GM10248 (cell line): ENCODE measurements at regions not wholly inside any gene's neighbourhood (a gene's known extent, or its start where the extent isn't known, plus 50 kb on each side); places are given as distances from the start of the nearest gene placed in this dataset.

Experiments used
- CTCF ChIA-PET: fragments of 300-600 bp; sonication (Branson Sonifier 250); formaldehyde crosslinking; extraction: SDS; loops from one replicate; lab custom pipeline; 2021; ENCODE audit warnings: antibody characterized with exemption; lab: Yijun Ruan, JAX
- POLR2A ChIA-PET: fragments of 350-650 bp; sonication (Branson Sonifier 250); formaldehyde crosslinking; extraction: SDS; loops from one replicate; lab custom pipeline; 2020; ENCODE audit warnings: antibody characterized with exemption; lab: Yijun Ruan, JAX
- DNase-seq: peaks from one replicate; pipeline ENCODE4 v3.0.0; 2012; ENCODE audit errors: extremely low spot score
- CTCF ChIP-seq: IDR thresholded peaks from 2 replicates; pipeline ENCODE4 v1.5.1; 2012; ENCODE audit warnings: mild to moderate bottlenecking, low read depth; ENCODE audit errors: extremely low read depth, missing control alignments, control extremely low read depth

- no peak for TF ChIP-seq CTCF
- no peak for DNase-seq
- CTCF ChIA-PET: no interaction called here
- POLR2A ChIA-PET: no interaction called here
Measured at GRCh38 chr6:105515054-105515453, 112.2 kb upstream of the PREP start.

GRCh38 chr6:105514306-105514705 lies 111.4 kb upstream of the PREP start:
- CTCF ChIA-PET: interaction anchor here (1.3 to 1.6 kb wide), 2 partner anchors 10 to 13 kb away, joined by 3 to 4 read pairs; no protein-coding TSS in a partner anchor
- no peak for DNase-seq
- no peak for TF ChIP-seq CTCF
- POLR2A ChIA-PET: interaction anchor here (0.6 kb wide), 1 partner anchor 1504 kb away, joined by 8 read pairs; no protein-coding TSS in a partner anchor

- CTCF ChIA-PET: interaction anchor here (1.1 to 1.9 kb wide), 4 partner anchors 9 to 14 kb away, joined by 3 to 7 read pairs (median 4); no protein-coding TSS in a partner anchor
Measured at GRCh38 chr6:105511639-105512038, 108.8 kb upstream of the PREP start.

GRCh38 chr6:105510746-105511145 lies 107.9 kb upstream of the PREP start:
- CTCF ChIA-PET: interaction anchor here (1.1 to 1.9 kb wide), 5 partner anchors 8 to 14 kb away, joined by 3 to 7 read pairs (median 4); no protein-coding TSS in a partner anchor
- TF ChIP-seq CTCF: no peak
- POLR2A ChIA-PET: no interaction called here
- no peak for DNase-seq

More at GRCh38 chr6:105511639-105512038, 108.8 kb upstream of the PREP start:
- TF ChIP-seq CTCF: no peak
- DNase-seq: no peak
- POLR2A ChIA-PET: no interaction called here

- TF ChIP-seq CTCF: no peak
- no peak for DNase-seq
- CTCF ChIA-PET: interaction anchor here (1.7 kb wide), 1 partner anchor 13 kb away, joined by 5 read pairs; no protein-coding TSS in a partner anchor
- POLR2A ChIA-PET: no interaction called here
Measured at GRCh38 chr6:105509506-105510331, 106.8 kb upstream of the PREP start.

GRCh38 chr6:105507811-105508210 lies 104.9 kb upstream of the PREP start:
- no peak for DNase-seq
- no peak for TF ChIP-seq CTCF
- ChIA-PET POLR2A (no interaction called here), CTCF (no interaction called here)
